Cardiac fibroblast (primary cell): ENCODE measurements at regions not wholly inside any gene's neighbourhood (a gene's known extent, or its start where the extent isn't known, plus 50 kb on each side); places are given as distances from the start of the nearest gene placed in this dataset.
"Not testable (repeated sequence)": the region's sequence is repeated elsewhere in the genome, so short reads cannot be mapped to it uniquely, and the experiment has no call there.

Source experiments
- DNase-seq, 2 donors: peaks; one replicate each; pipeline versions ENCODE4 v3.0.0 to v3.0.0-alpha.2; 2010; ENCODE audit warnings: low read depth in 2 of 2
- H3K4me3 ChIP-seq, 2 donors: replicated peaks in 1 of 2; 1 replicate in 1 of 2; 2 replicates in 1 of 2; pipeline ENCODE4 v1.5.1; 2011; ENCODE audit warnings: low read depth in 2 of 2, low read length in 2 of 2, mild to moderate bottlenecking in 2 of 2, moderate library complexity in 1 of 2
- TF ChIP-seq, protein P1 (sequence below): IDR thresholded peaks from one replicate; pipeline ENCODE4 v1.5.1; 2011; ENCODE audit warnings: low read depth, mild to moderate bottlenecking, low read length, inconsistent platforms

GRCh38 chr14:87034680-87035079, 958.3 kb downstream of the GALC start:
- TF ChIP-seq, protein P1, sequence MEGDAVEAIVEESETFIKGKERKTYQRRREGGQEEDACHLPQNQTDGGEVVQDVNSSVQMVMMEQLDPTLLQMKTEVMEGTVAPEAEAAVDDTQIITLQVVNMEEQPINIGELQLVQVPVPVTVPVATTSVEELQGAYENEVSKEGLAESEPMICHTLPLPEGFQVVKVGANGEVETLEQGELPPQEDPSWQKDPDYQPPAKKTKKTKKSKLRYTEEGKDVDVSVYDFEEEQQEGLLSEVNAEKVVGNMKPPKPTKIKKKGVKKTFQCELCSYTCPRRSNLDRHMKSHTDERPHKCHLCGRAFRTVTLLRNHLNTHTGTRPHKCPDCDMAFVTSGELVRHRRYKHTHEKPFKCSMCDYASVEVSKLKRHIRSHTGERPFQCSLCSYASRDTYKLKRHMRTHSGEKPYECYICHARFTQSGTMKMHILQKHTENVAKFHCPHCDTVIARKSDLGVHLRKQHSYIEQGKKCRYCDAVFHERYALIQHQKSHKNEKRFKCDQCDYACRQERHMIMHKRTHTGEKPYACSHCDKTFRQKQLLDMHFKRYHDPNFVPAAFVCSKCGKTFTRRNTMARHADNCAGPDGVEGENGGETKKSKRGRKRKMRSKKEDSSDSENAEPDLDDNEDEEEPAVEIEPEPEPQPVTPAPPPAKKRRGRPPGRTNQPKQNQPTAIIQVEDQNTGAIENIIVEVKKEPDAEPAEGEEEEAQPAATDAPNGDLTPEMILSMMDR = no peak
- no peak overlapping the region for H3K4me3 ChIP-seq
- DNase-seq = no peak

DNA sequence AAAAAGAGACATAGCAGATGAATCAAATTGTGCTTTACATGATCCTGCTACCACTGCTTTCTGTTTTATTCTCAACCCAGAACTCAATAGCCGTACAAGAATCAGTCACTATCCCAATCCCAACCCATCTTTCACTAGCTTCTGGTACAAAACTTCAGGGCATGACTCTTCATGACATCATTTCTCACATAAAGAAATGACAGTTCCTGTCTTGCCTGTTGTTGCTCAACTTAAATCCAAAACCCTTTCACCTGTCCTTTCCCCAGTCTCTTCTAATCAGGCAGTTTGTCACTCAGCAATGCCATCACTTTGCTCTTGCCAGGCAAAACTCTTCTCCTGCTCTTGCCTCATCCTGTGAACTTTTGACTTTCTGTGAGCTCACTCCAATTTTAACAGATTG, 962.8 kb downstream of the GALC start:
- TF ChIP-seq, protein P1 = no peak
- no peak for DNase-seq
- no peak overlapping the region for H3K4me3 ChIP-seq

DNA sequence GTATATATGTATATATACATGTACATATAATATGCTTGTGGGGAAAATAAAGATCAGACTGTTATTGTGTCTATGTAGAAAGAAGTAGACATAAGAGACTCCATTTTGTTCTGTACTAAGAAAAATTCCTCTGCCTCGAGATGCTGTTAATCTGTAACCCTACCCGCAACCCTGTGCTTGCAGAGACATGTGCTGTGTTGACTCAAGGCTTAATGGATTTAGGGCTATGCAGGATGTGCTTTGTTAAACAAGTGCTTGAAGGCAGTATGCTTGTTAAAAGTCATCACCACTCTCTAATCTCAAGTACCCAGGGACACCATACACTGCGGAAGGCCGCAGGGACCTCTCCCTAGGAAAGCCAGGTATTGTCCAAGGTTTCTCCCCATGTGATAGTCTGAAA, 972.9 kb downstream of the GALC start:
- H3K4me3 ChIP-seq, DNase-seq: not testable (repeated sequence)

GRCh38 chr14:87018294-87018693, 974.7 kb downstream of the GALC start:
- H3K4me3 ChIP-seq = no peak overlapping the region
- TF ChIP-seq, protein P1 = no peak
- DNase-seq = no peak

GRCh38 chr14:87017335-87017734, 975.6 kb downstream of the GALC start:
- no peak overlapping the region for H3K4me3 ChIP-seq
- no peak for DNase-seq
- TF ChIP-seq, protein P1 = no peak

DNA sequence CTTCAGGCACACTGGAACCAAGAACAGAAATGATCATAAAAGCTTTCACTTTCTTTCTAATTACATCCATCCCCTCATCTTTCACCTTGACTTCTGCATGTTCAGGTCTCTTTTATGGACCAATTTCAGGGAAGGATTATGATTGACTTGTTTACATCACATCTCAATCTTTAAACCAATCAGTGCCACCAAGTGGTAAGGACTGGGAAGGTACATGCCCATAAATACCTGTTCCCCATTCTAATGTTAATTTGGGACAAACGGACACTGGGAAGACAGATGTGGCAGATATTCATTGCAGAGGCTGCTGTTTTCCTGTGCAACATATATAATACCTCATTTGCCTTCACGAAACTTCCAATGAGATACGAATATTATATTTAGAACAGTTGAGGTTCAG, 978.1 kb downstream of the GALC start:
- no peak overlapping the region for H3K4me3 ChIP-seq
- TF ChIP-seq, protein P1 = no peak
- DNase-seq = no peak

- TF ChIP-seq, protein P1 = no peak
- no peak overlapping the region for H3K4me3 ChIP-seq
- DNase-seq = peak; percentile 6 to 31
Measured at GRCh38 chr14:87013583-87013982, 979.4 kb downstream of the GALC start.

- no peak for DNase-seq
- TF ChIP-seq, protein P1 = no peak
- H3K4me3 ChIP-seq = no peak overlapping the region
Measured at GRCh38 chr14:87008965-87009364, 984.0 kb downstream of the GALC start.
